ENCODE measurements at regions not wholly inside any gene's neighbourhood (a gene's known extent, or its start where the extent isn't known, plus 50 kb on each side); places are given as distances from the start of the nearest gene placed in this dataset.

GRCh38 chr1:4058122-4058521 is 158.1 kb upstream of the C1orf174 start:
- TF ChIP-seq POLR2A (IDR thresholded peaks at IDR 0.05) (no peak), CTCF (IDR thresholded peaks at IDR 0.05) (no peak)
- no peaks in the 10 kb centered on the region for H3K4me1 ChIP-seq
- DNase-seq = no peak
- H3K27ac ChIP-seq = no peak overlapping the region
- no peak overlapping the region for H3K4me3 ChIP-seq
- intact Hi-C loops (cut with DNase I; ENCODE audit: low total_unique reads) = no loop called here
- no peaks in the 10 kb centered on the region for H3K36me3 ChIP-seq
- no peaks in the 10 kb centered on the region for H3K9me3 ChIP-seq
- no peaks in the 10 kb centered on the region for H3K27me3 ChIP-seq

DNA sequence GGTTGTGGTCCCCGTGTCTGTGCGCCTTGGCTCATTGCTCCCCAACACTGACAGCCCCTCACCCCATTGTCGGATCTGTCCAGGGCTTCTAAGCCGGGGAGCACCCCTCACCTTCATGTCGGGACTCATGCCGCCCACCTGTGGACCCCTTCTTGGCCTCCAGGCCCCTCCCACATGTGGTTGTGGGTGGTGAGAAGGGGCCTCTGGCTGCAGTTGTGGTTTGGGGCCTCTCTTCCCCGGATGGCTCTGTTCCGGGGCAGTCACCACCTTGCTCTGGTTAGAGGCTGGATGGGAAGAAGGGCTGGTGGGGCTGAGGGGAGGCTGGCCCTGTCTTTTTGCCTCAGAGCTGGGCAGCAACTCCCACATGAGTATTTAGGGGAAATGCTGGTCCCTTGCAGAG is 158.6 kb upstream of the C1orf174 start:
- Histone ChIP-seq H3K36me3 (no peaks in the 10 kb centered on the region), H3K4me1 (no peaks in the 10 kb centered on the region), H3K4me3 (no peak overlapping the region), H3K9me3 (no peaks in the 10 kb centered on the region), H3K27ac (no peak overlapping the region), H3K27me3 (no peaks in the 10 kb centered on the region)
- intact Hi-C loops (cut with DNase I; ENCODE audit: low total_unique reads) = no loop called here
- DNase-seq = no peak
- TF ChIP-seq POLR2A (IDR thresholded peaks at IDR 0.05) = no peak
- TF ChIP-seq CTCF (IDR thresholded peaks at IDR 0.05) = no peak

DNA sequence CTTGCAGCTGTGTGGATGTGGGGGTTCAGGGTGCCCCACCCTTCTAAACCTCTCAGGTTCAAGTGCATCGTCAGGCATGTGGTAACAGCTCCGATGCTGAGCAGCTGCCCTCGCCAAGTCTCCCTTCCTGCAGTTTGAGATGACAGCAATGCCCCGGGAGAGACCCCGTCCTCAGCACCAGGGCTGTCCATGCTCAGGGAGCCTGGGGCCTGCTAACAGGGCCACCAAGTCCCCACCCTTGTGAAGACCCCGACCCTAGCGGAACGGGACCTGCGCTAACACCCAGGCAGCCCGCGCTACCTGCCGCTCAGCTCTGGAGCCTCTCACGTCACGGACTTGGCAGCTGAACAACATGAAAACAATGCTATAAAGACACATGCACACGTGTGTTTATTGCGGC is 159.2 kb upstream of the C1orf174 start:
- H3K4me1 ChIP-seq = no peaks in the 10 kb centered on the region
- no peak overlapping the region for H3K4me3 ChIP-seq
- H3K9me3 ChIP-seq = no peaks in the 10 kb centered on the region
- TF ChIP-seq POLR2A (IDR thresholded peaks at IDR 0.05) = no peak
- no peak for TF ChIP-seq CTCF (IDR thresholded peaks at IDR 0.05)
- DNase-seq = no peak
- H3K36me3 ChIP-seq = no peaks in the 10 kb centered on the region
- intact Hi-C loops (cut with DNase I; ENCODE audit: low total_unique reads) = no loop called here
- H3K27me3 ChIP-seq = no peaks in the 10 kb centered on the region
- H3K27ac ChIP-seq = no peak overlapping the region

DNA sequence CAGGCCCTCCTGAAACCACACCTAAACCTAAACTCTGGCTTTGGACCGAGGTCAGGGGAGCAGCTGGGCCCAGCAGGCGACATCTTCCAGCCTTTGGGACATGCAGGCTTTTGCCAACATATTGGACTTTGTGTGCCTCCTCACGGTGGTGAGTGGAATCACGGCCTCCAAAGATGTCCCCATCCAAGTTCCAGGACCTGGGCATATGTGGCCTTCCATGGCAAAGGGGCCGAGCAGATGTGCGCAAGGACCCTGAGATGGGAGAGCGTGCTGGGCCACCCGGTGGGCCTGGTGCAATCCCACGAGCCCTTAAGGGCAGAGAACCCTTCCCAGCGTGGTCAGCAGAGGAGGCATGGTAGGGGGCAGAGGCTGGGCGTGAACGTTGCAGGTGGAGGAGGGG is 160.8 kb upstream of the C1orf174 start:
- no peaks in the 10 kb centered on the region for H3K27me3 ChIP-seq
- intact Hi-C loops (cut with DNase I; ENCODE audit: low total_unique reads) = no loop called here
- H3K36me3 ChIP-seq = no peaks in the 10 kb centered on the region
- no peak overlapping the region for H3K27ac ChIP-seq
- TF ChIP-seq CTCF (IDR thresholded peaks at IDR 0.05) (no peak), POLR2A (IDR thresholded peaks at IDR 0.05) (no peak)
- no peak overlapping the region for H3K4me3 ChIP-seq
- no peaks in the 10 kb centered on the region for H3K9me3 ChIP-seq
- H3K4me1 ChIP-seq = no peaks in the 10 kb centered on the region
- no peak for DNase-seq

DNA sequence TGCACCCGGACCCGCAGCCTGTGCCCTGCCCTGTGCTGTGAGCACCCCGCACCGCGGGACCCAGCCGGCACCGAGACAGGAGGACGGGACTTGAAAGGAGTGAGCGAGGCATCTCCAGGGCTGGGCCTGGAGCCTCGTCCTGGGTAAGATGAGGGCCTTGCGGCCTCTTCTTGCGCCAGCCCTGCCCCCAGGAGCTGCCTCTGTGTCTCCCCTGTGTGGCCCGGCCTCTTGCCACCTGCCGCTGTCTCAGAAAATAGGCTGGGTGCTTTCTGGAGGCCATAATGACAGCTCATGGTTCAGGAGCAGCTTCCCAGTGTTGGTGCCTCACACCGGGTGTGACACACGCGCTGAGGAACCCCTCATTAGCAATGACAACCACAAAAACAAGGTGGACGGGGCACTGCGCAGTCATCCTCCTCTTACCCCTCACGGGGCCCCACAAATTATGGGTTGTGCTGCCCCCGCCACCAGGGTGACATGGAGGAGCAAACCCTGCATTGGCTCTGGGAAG is 161.5 kb upstream of the C1orf174 start:
- no peak for TF ChIP-seq CTCF (IDR thresholded peaks at IDR 0.05)
- no peak for TF ChIP-seq POLR2A (IDR thresholded peaks at IDR 0.05)
- Histone ChIP-seq H3K36me3 (no peaks in the 10 kb centered on the region), H3K27ac (no peak overlapping the region), H3K4me1 (no peaks in the 10 kb centered on the region), H3K4me3 (no peak overlapping the region), H3K9me3 (no peaks in the 10 kb centered on the region), H3K27me3 (no peaks in the 10 kb centered on the region)
- intact Hi-C loops (cut with DNase I; ENCODE audit: low total_unique reads) = no loop called here
- DNase-seq = no peak
